Heart left ventricle (tissue), 13 donors: ENCODE measurements at regions not wholly inside any gene's neighbourhood (a gene's known extent, or its start where the extent isn't known, plus 50 kb on each side); places are given as distances from the start of the nearest gene placed in this dataset.

Experiments used
- CTCF ChIP-seq, 12 donors: fragments of 200-600 bp; sonication (generic) in 4 of 12; IDR thresholded peaks; one replicate each; pipeline versions ENCODE4 v1.5.0 to v1.8.0; 2018 to 2022; ENCODE audit warnings: antibody characterized with exemption in 12 of 12, mild to moderate bottlenecking in 5 of 12
- POLR2A ChIP-seq, 2 donors: fragments of 450-650 bp; IDR thresholded peaks; one replicate each; pipeline ENCODE4 v1.6.1; 2017; ENCODE audit warnings: antibody characterized with exemption in 2 of 2, mild to moderate bottlenecking in 2 of 2, moderate library complexity in 2 of 2
- donor health status: ischemic (EF 13 %, LVEDD 7.1; RV severe dilation, severe dysfunction).
- donor health status: DM: no; HTN: yes; CAD: no.
- donor health status: DM: no; HTN: no; CAD: no.
- donor health status: ischemic (EF 25% LVEDD 6.9; RV normal size, moderate dysfunction).
- donor health status: ischemic (EF 25% LVEDD 5.7; RV mildly dilated, moderate dysfunction).
- donor health status: ischemic (EF 35%, LVEDD 5.7; RV mildly dilated, moderate dysfunction).
- donor health status: nonischemic (EF 11% LVEDD 7.7; RV severe dilation, severe dysfunction).
- donor health status: DM: yes; HTN: yes; CAD: no.
- donor health status: PGD.
- donor health status: ischemic (EF 29% LVEDD 5.4; RV normal size, mild dysfunction).
- donor health status: nonischemic (EF 23%, LVEDD 6.1; RV moderate dilation, normal function).

DNA sequence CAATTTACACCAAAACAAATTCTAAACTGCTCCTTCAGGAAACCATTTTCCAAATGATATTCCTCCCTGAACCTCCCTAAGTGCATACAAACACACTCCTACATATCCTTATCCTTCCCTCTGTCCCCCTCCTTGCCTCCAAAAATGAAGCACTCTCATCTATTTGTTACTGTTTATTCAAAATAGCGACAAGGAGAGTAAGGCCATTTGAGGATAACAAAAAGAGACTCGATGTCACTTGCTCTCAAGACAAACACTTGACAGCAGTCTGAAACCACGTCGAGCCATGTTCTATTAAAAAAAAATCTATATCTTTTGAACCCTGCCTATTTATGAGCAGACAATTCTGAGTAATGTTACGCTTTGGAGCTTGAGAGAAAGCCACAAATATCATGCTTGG, 547.9 kb downstream of the DTWD2 start:
- TF ChIP-seq CTCF (IDR thresholded peaks at IDR 0.05) (no peak), POLR2A (IDR thresholded peaks at IDR 0.05) (no peak)
